Stimulated activated CD4-positive, alpha-beta T cell treated with anti-CD3 and anti-CD28 coated beads, Interleukin-4, amount 100 ng/mL, for 4 hours (primary cell): ENCODE measurements at regions not wholly inside any gene's neighbourhood (a gene's known extent, or its start where the extent isn't known, plus 50 kb on each side); places are given as distances from the start of the nearest gene placed in this dataset.

Experiments
- DNase-seq, 2 experiments: peaks; one replicate each; pipeline ENCODE4 v3.0.0-alpha.2; 2020

DNA sequence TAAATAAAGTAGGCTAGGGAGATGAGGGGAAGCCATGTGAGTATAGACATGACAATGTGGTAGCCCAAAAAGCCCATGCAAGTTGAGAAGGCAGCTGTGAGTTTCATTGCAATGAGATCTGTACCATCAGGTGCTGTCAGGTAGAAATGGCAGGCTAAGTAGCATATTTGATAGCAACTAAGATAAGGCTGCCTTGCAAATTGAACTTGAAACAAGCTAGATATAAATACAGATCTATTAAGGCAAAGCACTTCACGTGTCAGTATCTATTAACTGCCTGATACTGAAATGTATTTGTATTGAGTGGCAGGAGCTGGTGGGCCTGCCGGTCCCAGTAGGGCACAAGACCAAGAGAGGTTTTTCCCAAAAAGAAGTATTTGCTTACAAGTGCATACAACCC, 419.9 kb downstream of the TDRD15 start:
- no peak for DNase-seq

DNA sequence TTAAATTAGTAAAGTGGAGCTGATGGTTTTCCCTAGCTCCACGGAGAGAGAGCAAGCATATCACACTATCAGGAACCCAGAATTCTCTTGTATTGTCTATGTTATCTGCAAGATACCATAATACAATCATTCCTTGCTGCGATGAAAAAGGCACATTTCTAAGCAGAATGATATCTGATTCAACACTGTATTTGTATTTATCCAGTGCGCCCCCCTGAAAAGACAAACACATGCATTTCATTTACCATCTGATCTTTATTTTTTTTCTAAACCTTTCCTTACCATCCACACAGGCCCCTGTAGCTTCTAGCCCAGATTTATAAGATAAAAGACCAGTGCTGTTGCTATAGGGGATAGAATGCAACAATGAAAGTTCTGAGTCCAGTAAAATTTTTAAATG, 420.6 kb downstream of the TDRD15 start:
- no peak for DNase-seq

DNA sequence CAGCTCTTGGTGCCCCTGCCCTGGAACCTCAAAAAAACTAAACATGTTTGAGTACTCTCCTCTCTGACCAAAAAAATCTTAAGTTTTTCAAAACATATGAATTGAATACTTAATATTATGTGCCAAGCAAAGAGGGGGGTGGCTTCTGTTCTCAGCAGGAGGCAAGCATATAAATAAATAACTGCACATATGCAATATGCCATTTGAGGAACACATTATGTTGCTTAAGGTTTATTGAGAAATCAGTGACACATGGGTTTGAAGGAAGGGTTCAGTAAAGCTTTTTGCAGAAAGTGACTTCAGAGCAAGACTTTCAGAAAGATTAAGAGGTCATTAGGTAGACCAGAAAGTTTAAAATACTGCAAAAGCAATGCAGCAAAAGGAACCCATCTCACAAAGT, 429.2 kb downstream of the TDRD15 start:
- DNase-seq: no peak

DNA sequence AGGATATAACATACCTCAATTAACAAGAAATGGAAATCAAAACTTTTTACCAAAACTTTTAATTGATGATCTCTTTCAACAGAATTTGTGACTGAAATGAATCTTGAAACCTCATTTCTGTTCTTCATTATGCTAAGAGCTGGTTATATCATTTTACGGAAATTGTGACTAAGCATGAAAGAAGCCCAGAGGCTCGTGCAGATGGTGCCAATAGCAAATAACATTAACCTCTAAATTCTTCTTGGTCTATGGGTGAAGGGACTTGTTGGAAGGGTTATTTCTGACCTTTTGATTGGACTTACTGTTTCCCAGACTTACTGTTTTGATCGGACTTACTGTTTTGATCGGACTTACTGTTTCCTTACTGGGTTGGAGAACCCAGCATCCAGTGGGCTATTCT, 435.6 kb downstream of the TDRD15 start:
- DNase-seq: no peak

DNA sequence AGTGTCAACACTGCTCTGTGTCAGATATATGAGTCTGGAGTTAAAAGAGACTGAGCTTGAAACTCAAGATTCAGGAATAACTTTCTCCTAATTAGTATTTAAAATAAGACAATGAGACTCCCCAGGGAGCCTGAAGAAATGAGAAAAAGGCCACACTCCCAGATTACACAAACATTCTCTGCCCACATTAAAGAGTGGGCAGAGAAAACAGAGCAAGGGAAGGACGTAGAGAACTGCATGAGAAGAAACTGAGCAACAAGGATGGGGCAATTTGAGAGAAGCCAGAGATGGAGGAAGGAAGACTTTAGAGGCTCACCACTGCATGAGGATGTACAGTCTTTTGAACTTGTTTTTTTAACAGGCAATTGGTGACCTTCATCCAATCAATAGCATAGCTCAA, 438.2 kb downstream of the TDRD15 start:
- DNase-seq: no peak

DNA sequence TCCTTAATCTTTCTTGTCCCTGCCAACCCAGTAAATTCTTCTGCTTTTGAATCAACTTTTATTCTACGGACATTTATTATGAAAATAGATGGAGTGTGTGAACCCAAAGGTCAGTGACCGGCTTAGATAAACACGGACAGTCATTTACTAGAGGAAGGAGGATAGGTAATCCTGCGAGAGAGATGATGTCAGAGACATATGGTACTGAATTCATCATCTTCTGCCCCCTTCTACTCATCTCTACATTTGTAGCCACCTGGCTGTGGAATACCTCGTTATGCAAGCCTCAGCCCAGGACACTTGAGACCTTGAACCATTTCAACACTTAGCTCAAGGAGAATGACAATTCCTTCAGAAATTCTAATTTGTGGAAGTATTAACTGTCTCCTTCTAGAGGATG, 443.6 kb downstream of the TDRD15 start:
- DNase-seq: no peak

DNA sequence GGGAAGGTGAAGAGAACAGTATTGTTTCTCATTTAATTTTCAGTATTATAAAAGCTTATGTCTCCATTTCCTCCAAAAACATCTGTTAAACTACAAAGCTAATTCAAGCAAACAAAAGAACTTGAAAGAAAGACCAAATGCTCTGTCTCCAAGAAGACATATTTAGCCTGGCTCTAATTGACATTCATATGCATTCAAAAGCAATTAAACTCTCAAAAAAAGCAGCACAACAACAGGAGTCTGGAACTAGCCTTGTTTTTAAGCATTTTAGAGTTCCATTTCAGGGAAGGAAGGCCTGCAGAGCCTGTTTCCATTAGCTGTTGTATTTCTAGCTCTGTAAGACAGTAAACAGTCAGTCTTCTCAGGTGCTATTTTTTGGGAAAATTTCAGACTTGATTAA, 447.9 kb downstream of the TDRD15 start:
- no peak for DNase-seq

DNA sequence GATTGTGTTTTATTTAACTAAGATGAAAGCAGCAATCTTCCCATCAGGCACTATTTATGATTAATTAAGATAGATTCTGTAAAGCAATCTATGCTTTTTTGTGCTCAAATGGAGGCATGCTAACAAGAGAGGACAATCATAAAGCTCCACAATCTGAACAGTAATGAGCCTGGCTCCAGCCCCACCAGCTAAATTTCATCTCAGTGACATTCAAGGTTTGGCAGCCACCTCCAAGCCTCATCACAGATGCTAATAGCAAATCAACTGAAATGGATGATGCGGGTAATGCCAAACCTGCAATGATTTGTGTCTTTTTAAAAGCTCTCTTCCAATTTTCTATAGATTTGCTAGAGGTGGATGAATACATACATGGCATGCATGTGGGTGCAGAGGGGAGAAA, 456.6 kb downstream of the TDRD15 start:
- DNase-seq: no peak

DNA sequence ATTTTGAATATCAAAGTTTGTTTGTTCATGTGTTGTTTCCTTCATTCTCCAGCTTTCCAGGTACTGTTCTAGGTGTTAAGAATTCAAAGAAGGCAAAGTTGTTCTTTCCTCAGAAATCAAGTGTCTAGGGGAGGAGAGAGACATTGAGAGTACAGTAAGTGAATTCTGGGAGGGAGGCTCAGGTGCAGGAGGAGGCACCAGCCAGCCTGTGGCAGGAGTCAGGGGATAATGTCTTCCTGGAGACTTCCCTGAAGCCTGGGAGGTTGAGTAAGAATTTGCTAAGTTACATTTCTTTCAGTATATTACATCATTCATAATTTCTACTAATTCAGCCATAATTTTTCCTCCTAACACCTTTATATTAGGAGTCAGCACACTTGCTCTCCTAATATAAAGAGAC, 462.1 kb downstream of the TDRD15 start:
- DNase-seq: no peak

DNA sequence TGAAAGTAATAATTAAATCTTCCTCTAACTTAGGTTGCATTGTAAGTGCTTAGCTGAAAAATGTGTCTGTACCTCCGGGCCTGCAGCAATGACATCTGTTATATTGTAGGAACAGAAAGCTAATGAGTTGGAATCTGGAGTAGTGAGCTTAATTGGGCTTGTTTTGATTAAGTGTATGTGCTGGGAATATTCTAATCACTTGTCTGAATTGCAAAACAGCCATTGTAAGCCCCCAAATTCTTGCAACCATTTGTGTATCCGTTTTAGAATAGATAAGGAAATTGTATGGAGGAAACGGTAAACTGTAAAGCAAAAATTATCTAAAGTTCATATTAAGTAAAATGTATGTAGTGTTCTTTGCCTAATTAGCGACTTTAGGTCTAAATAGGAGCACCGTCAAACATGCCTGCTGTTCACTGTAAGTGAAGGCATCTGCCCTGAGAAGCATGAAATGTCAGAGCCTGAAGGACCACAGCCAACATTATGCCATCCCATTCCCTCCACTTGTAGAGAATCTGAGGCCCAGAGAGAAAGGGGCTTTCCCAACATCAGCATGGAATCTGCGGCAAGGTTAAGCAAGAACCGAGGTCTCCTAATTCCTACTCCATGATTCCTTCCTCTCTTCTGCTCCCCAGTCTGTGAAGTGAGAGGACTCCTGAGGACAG, 466.4 kb downstream of the TDRD15 start:
- DNase-seq: no peak

DNA sequence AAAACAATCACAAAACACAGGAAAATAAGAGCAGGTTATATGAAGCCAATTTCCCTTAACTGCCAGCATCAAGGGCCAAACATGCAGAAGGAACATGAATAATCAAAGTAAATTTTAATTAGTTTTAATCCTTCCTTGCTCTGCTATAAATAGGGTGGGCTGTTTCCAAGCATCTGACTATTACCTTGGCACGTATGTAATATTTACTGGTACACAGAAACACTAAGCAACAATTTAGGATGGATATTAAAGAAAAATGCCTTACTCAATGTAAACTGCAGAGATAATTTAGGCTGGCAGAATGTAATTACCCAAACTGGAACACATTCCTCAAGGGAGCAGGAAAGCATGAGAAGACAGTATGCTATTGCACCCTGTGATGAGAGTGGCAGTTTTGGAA, 468.2 kb downstream of the TDRD15 start:
- DNase-seq: no peak

DNA sequence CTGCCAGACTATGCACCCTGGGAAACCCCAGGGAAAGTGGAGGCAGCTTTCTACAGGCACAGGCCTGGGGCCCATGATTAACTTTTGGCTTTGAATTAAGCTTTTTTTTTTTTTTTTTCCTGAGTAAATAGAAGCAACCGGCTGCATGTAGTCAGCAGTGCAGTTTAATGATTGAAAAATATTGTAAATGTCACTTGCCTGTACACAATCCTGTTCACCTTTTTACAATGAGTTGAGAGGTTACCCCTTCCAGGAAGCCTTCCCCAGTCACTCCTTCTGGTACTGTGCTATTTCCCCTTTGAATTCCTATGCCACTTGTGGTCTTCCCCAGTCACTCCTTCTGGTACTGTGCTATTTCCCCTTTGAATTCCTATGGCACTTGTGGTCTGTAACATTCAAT, 475.6 kb downstream of the TDRD15 start:
- no peak for DNase-seq

DNA sequence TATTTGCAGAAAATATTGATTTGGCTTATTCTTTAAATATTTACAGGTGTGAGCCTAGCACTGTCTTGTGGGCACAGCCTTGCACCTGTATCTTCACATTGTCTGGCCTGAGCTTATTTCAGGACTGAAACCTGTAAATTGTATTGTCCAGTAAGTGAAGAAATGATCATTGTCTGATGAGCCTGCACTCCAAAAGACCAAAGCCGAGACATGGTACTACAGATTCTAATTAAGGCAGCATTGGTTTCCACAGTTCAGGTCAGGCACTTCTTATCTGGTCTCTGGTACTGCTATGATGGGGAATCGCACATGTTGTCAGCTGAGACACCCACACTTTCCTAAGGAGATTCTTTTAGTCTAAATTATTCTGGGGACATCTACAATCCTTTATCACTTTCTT, 479.0 kb downstream of the TDRD15 start:
- no peak for DNase-seq

DNA sequence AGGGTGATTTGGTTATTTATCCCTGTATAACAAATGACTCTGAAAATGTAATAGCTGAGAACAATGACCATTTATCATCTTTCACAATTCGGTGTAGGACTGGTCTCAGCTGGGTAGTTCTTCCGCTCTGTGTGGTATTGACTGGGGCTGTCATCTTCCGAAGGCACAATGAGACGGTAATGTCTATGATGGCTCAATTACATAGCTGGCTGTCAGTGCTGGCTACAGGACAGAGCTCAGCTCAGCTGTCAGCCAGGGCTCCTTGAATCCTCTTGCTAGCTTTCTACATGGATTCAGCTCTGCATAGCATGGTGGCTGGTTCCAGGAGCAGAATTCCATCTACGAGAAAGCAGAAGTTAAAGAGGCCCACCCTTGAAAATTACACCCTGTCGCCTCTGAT, 483.8 kb downstream of the TDRD15 start:
- no peak for DNase-seq

DNA sequence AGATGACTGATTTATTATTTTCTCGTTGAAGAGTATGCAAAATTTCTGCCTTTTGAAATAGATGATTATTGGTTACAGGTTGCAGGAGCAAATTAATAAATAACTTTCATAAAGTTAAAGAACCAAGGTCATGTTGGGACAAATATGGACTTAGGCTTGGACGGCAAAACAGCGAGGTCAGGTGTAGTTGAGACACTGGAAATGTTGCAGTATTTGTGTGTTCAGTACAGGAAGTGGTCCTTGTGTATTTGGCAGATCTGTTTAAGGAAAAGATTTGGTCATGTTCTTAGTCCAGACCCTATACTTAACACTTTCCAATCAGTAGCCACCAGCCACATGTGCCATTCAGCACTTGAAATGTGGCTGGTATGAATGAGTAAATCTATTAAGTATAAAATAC, 486.5 kb downstream of the TDRD15 start:
- no peak for DNase-seq

DNA sequence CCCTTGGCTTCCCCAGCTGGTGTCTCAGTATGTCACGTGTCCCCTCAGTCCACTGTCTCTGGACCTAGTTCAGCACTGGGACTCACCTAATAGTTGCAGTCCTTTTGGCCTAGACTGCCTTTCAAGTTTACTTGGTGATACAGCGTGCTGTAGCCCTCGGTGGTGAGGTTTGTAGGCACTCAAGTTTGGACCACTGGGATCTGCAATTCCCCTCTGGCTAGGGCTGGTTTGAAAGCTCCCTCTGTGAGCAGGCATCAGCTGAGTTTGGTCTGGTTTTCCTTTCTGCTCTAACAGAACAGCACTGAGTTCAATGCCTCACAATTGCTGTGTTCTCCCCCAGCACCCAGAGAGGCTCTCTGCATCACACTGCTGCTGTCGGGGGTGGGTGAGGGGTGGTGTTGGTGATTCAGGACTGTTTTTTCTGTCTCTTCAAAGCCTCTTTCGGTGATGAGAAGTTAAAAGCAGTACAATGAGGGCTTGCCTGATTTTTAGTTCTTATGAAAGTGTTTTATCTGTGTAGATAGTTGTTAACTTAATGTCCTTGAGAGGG, 494.2 kb downstream of the TDRD15 start:
- DNase-seq: no peak

DNA sequence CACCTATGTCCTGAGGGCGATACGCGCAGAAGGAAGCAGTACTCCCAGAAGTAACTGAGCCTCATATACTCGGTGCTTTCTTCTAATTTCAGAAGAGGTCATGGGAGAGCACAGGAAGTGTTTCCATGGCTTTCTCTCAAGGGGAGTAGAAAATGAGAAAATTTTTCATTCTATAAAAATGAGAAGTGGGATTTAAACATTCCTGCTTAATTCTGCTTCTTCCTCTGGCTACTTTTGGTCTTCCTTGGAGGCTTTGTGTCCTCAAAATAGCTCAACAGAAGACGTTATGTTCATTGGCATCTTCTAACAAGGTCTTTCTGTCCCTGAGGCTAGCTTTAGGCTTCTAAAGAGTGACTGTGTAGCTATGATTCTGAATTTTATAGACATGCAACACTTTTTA, 497.0 kb downstream of the TDRD15 start:
- DNase-seq: no peak

DNA sequence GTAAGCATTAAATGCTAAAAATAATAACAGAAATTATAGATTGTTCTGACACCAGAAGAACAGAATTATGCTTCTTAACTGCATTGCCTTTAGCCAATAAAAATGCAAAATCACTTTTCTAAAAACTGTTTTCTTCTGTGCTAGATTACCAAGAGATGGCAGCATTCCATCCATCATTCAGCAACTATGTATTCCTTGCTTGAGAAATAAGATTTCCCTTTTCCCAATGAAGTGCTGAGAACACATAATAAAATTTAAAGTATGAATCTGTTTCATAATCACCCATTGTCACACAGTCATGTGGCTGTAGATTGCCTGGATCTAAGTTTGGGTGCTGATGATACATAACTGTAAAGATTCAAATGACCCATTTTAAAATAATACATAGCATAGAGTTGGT, 504.2 kb downstream of the TDRD15 start:
- no peak for DNase-seq

DNA sequence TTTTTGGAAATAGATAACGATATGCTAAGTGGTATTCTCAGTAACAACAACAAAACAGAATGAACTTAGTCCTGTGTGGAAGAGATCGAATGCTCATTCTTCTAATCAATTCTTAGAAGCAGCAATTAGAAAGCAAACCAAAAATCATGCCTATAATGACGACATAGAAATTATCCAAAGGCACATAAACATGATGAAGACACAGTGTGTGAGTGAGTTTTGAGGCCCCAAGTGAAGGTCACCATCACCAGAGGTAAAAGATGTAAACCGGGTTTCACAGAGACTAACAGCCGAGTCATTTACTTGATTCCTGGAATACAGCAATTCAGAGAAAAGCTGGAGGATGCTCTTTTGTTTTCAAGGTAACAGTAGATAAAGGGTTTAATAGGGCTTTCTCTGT, 509.2 kb downstream of the TDRD15 start:
- DNase-seq: no peak

DNA sequence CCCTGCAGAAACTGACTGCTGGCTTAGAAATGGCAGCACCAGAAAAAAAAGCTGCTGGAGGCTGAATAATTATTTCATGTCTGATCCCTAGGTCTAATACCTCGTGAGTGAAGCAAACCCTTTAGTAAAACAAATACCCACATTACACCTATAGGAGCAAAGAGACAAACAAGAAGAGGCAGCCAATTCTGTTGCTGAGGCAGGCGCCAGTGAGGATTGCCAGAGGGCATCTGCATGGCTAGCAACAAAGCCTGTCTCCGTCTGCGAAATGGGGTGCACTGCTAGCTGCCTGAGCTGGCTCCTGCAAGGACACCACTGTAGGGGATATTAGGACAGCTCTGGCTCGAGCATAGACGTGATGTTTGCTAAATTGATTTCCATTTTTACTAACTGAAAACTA, 509.7 kb downstream of the TDRD15 start:
- no peak for DNase-seq

DNA sequence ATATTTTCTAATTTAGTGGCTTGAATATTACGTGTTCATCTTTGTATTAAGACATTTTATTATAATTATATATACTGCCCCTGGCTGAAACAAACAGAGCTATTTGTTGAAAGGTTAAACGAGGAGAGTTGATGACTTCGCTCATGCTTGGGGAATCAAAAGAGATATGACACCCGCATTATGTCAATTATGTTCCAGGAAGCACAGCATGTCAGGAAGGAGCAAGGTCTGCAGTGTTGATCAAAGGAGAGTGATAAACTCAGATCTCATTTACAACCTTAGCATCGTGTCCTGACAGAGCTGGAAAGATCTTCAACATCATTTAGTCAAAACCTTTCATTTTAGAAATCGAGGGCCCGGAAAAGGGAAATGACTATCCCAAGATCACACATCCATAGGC, 510.1 kb downstream of the TDRD15 start:
- DNase-seq: no peak

DNA sequence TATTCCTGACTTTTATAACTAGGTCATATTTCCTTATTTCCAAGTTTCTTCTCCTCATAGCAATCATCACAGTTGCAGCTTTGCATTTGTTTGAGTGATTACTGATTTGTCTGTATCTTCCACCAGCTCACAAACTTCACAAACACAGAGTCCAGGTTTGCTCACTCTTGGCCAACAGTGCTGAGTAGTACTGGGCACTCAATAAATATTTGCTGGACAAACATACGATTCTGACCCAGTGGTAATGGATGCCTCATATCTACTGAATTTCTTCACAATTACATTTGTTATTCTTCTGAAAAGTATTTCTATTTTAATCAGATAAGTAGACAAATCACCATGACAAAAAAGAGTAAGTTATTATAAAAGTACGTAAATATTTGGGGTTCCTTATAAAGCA, 516.3 kb downstream of the TDRD15 start:
- DNase-seq: no peak

DNA sequence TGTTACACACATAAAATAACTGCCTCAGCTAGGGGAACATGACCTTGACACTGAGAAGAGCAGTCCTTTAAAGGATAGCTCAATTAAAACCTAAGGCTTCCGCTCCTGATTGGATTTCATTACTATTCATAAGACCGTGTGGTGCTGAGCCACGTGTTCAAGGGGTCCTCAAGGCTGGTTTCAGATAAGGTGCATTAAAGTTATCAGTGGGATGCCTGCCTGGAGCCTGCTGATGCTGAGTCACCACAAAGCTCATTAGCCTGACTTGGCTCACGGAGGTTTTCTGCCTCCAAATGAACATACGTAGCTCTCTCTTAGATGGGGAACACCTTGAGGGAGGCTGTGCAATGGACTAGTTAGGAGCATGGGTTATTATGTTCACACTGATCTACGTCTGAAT, 518.9 kb downstream of the TDRD15 start:
- DNase-seq: no peak

DNA sequence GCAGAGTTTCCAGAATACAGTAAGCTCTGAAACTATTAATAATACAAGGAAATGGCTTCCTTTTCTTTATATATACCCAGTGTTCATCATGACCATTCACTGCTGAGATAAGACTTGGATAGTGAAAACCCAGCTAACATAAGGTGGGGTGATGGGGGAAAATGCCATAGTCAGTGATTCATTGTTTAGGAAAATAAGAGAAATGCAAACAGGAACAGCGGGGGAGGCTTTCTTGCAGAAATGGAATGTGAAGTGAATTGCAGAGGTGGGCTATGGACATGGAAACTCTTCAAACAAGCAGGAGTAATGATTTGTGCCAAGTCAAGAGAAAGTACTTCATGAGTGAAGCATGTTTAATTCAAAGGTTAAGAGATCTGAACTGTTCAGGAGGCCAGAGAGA, 519.4 kb downstream of the TDRD15 start:
- DNase-seq: no peak

DNA sequence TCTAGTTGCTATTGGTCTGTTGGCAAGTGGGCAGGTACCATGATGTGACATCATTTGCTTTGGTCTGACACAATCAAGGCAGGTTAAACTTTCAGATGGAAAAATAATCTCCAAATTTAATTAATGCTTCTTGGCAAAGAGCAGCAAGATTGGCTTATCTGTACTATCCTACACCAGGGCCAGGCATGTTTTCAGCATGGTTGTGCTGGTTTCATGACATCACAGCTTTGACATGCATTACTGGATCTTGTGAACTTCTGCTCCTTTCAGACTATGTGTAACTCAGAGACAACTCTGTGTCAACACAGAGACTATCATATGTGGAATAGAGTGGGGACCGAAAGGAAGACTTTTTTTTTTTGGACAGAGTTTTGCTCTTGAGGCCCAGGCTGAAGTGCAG, 520.5 kb downstream of the TDRD15 start:
- DNase-seq: no peak

DNA sequence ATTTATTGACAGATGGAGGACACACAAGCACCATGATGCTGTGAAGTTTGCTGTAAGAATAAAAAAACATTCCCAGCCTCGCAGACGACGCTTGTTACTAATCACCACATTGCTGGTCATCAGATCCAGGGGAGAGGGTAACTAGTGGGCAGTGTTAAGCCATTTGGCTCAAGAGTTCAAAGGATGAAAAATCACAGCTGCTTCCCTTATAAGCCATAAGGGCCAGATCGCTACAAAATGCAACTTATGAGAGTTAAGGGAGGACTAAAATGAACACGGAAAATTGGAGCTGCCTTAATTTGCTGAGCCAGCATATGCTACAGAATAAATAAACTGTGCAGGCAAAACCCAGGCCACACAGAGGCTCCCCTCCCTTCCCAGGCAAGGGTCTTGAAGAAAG, 522.6 kb downstream of the TDRD15 start:
- DNase-seq: no peak
